HepG2 (cell line): ENCODE measurements at regions not wholly inside any gene's neighbourhood (a gene's known extent, or its start where the extent isn't known, plus 50 kb on each side); places are given as distances from the start of the nearest gene placed in this dataset.

Source experiments
- HCFC1 ChIP-seq: fragments of 150-350 bp; IDR thresholded peaks from 2 replicates; pipeline ENCODE4 v1.6.1; 2014; ENCODE audit warnings: low read depth, low read length
- POLR2AphosphoS2 ChIP-seq: IDR thresholded peaks from 2 replicates; pipeline ENCODE4 v1.6.1; 2011; ENCODE audit warnings: low read depth, low read length, improper control_type of control experiment
- SRF ChIP-seq: IDR thresholded peaks from 2 replicates; pipeline ENCODE4 v1.6.1; 2011; ENCODE audit warnings: mild to moderate bottlenecking, low read depth, low read length, moderate library complexity

GRCh38 chr4:31237233-31237632 lies 517.1 kb downstream of the PCDH7 start:
- no peak for TF ChIP-seq SRF
- no peak for TF ChIP-seq POLR2AphosphoS2
- no peak for TF ChIP-seq HCFC1
